ENCODE measurements at regions not wholly inside any gene's neighbourhood (a gene's known extent, or its start where the extent isn't known, plus 50 kb on each side); places are given as distances from the start of the nearest gene placed in this dataset.

DNA sequence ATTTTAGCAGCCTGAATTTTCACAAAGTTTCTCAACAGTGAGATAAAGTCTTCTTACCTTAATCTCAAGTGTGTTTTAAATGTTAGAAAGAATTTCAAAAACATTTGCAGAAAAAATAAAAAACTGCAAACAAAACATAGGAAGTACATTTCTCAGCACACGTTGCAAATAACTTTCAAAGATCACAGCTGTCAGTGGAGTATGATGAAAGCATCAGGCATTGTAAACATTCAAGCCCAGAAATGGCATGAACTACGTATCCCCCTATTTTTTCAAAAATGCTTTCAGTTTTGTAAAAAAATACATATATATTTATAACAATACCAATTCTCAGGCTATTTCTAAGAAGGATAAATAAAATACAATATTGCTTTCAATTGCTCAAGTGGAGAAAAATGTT lies 320.6 kb upstream of the TFPI start:
- TF ChIP-seq YY1 (IDR thresholded peaks at IDR 0.05; ENCODE audit: low read depth, low read length) (no peak), EGR1 (IDR thresholded peaks at IDR 0.05; ENCODE audit: borderline replicate concordance, low read depth, low read length) (no peak), POLR2AphosphoS5 (IDR thresholded peaks at IDR 0.05; ENCODE audit: low read depth, low read length) (no peak), POLR2A (IDR thresholded peaks at IDR 0.05; ENCODE audit: control extremely low read depth in 1 of 2, low read depth in 2 of 2, low read length in 2 of 2) (no peak), SIX5 (IDR thresholded peaks at IDR 0.05; ENCODE audit: low read depth, low read length) (no peak)
- TF ChIP-seq, protein P1, sequence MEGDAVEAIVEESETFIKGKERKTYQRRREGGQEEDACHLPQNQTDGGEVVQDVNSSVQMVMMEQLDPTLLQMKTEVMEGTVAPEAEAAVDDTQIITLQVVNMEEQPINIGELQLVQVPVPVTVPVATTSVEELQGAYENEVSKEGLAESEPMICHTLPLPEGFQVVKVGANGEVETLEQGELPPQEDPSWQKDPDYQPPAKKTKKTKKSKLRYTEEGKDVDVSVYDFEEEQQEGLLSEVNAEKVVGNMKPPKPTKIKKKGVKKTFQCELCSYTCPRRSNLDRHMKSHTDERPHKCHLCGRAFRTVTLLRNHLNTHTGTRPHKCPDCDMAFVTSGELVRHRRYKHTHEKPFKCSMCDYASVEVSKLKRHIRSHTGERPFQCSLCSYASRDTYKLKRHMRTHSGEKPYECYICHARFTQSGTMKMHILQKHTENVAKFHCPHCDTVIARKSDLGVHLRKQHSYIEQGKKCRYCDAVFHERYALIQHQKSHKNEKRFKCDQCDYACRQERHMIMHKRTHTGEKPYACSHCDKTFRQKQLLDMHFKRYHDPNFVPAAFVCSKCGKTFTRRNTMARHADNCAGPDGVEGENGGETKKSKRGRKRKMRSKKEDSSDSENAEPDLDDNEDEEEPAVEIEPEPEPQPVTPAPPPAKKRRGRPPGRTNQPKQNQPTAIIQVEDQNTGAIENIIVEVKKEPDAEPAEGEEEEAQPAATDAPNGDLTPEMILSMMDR (IDR thresholded peaks at IDR 0.05; ENCODE audit: control extremely low read depth in 1 of 3, insufficient read depth in 1 of 3, low read depth in 1 of 3, low read length in 3 of 3) = no peak

Data from H1 (cell line).